ENCODE measurements at regions not wholly inside any gene's neighbourhood (a gene's known extent, or its start where the extent isn't known, plus 50 kb on each side); places are given as distances from the start of the nearest gene placed in this dataset.
"Not testable (repeated sequence)": the region's sequence is repeated elsewhere in the genome, so short reads cannot be mapped to it uniquely, and the experiment has no call there.

DNA sequence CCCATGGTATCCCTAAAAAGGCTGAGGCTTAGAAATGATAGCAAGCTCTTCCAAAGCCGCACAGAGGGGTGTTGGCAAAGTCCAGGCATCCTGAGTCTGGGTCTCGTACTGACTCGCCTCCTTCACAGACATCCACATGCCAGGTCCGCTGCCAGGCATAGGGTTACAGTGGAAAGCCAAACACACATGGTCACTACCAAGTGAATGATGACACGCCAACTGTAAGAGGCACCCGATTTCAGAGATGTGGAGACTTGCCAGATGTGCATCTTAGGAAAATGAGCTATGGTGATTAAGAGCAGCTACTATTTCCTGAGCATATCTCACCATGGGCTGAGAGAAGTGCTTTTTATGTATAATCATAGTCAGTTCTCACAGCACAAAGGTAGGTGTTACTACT, 314.9 kb downstream of the MIAT start:
- no peak overlapping the region for H3K4me3 ChIP-seq (ENCODE audit: low read depth, low read length)
- no peaks in the 10 kb centered on the region for H3K9me3 ChIP-seq (ENCODE audit: severe bottlenecking)
- no peaks in the 10 kb centered on the region for H3K36me3 ChIP-seq
- DNase-seq, result no peak
- H3K27ac ChIP-seq, result no peak overlapping the region
- H3K27me3 ChIP-seq (ENCODE audit: insufficient read depth, low read depth, severe bottlenecking), result no peaks in the 10 kb centered on the region
- TF ChIP-seq, protein P1, sequence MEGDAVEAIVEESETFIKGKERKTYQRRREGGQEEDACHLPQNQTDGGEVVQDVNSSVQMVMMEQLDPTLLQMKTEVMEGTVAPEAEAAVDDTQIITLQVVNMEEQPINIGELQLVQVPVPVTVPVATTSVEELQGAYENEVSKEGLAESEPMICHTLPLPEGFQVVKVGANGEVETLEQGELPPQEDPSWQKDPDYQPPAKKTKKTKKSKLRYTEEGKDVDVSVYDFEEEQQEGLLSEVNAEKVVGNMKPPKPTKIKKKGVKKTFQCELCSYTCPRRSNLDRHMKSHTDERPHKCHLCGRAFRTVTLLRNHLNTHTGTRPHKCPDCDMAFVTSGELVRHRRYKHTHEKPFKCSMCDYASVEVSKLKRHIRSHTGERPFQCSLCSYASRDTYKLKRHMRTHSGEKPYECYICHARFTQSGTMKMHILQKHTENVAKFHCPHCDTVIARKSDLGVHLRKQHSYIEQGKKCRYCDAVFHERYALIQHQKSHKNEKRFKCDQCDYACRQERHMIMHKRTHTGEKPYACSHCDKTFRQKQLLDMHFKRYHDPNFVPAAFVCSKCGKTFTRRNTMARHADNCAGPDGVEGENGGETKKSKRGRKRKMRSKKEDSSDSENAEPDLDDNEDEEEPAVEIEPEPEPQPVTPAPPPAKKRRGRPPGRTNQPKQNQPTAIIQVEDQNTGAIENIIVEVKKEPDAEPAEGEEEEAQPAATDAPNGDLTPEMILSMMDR (IDR thresholded peaks at IDR 0.05; ENCODE audit: low read depth, low read length), result no peak

DNA sequence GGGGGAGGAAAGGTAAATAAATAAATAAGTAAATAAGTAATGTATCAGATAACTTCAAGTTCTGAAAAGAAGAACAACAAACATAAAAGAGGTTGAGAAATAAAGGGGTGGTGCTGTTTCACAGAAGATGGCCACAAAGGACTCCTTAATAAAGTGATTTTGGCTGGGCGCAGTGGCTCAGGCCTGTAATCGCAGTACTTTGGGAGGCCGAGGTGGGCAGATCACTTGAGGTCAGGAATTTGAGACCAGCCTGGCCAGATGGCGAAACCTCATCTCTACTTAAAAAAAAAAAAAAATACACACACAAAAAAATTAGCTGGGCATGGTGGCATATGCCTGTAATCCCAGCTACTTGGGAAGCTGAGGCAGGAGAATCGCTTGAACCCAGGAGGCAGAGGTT, 315.5 kb downstream of the MIAT start:
- H3K4me3 ChIP-seq (ENCODE audit: low read depth, low read length); H3K27ac ChIP-seq; H3K9me3 ChIP-seq (ENCODE audit: severe bottlenecking); H3K36me3 ChIP-seq; H3K27me3 ChIP-seq (ENCODE audit: insufficient read depth, low read depth, severe bottlenecking): not testable (repeated sequence)
- peak; percentile 50 for DNase-seq

DNA sequence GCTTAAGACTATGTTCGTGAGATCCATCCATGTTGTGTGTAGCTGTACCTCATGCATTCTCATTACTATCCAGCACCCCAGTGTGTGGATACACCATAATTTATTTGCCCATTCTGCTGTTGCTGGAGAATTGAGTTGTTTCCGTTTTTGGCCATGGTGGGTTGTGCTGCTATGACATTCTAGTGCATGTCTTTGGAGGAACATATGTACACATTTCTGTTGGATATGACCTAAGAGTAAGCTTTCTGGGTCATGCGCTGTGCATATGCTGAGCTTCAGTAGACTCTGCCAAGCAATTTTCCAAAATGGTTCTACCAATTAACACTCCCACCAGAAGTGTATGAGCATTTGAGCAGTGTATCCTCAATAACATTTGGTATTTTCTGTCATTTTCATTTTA, 316.6 kb downstream of the MIAT start:
- H3K4me3 ChIP-seq (ENCODE audit: low read depth, low read length), result no peak overlapping the region
- no peaks in the 10 kb centered on the region for H3K27me3 ChIP-seq (ENCODE audit: insufficient read depth, low read depth, severe bottlenecking)
- H3K9me3 ChIP-seq (ENCODE audit: severe bottlenecking), result no peaks in the 10 kb centered on the region
- DNase-seq, result no peak
- no peaks in the 10 kb centered on the region for H3K36me3 ChIP-seq
- H3K27ac ChIP-seq, result no peak overlapping the region
- TF ChIP-seq, protein P1 (IDR thresholded peaks at IDR 0.05; ENCODE audit: low read depth, low read length), result no peak

DNA sequence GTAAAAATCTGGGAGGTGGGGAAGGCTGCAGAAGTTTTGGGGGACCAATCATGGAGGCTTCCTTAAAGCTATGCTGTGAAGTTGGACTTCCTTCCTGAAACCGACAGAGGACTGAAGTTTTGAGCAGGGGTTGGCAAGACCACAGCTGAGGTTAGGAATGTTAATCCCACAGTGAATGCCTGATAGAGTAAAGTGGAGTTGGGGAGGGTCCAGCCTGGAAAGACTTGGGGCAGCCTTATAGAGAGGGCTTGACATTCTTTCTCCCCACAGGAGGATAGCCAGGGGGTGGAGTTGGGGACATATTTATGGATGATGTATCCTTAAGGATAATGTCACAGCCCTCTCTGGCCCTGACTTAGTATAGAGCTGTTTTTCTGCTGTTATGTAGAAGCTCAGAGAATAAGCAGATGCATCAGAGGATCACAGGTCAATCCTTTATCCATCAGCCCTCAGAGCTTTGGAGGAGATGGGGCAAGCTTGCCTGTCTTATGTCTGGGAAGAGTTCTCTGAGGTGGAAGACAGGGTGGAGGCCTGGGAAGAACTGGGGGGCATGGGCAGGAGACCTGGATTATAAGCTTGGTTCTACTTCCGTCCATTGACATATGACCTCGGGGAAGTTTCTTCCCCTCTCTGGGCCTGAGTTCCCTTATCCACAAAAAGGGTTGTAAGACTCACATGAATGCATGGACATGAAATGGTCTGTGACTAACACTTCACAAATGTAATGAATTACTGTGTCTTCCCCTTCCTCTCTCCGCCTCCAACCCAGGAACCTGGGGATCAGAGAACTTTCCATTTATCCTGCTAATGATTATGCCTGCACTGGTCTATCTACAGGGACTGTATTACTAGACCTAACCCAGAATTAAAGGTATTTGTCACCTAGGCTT, 317.8 kb downstream of the MIAT start:
- Histone ChIP-seq H3K9me3 (ENCODE audit: severe bottlenecking) (no peaks in the 10 kb centered on the region), H3K27ac (no peak overlapping the region), H3K36me3 (no peaks in the 10 kb centered on the region), H3K4me3 (ENCODE audit: low read depth, low read length) (no peak overlapping the region), H3K27me3 (ENCODE audit: insufficient read depth, low read depth, severe bottlenecking) (no peaks in the 10 kb centered on the region)
- DNase-seq, result no peak
- TF ChIP-seq, protein P1 (IDR thresholded peaks at IDR 0.05; ENCODE audit: low read depth, low read length), result no peak

DNA sequence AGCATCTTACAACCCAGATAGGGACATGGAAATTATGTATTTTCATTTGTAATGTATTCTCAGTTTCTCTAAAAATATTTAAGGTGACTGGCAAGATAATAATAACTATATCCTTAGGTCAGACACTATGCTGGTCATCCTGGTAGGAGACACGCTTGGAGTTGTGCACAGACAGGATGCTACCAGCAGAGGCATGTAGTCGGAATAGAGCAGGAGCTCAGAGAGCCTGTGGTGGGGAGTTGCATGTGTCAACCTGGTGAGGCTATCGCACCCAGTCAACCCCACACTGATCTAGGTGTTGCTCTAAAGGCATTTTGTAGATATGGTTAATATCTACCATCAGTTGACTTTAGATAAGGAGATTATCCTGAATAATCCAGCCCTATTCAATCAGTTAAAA, 318.5 kb downstream of the MIAT start:
- H3K27ac ChIP-seq, result no peak overlapping the region
- DNase-seq, result peak; percentile 66
- no peaks in the 10 kb centered on the region for H3K9me3 ChIP-seq (ENCODE audit: severe bottlenecking)
- H3K36me3 ChIP-seq, result no peaks in the 10 kb centered on the region
- H3K4me3 ChIP-seq (ENCODE audit: low read depth, low read length), result no peak overlapping the region
- H3K27me3 ChIP-seq (ENCODE audit: insufficient read depth, low read depth, severe bottlenecking), result no peaks in the 10 kb centered on the region
- TF ChIP-seq, protein P1 (IDR thresholded peaks at IDR 0.05; ENCODE audit: low read depth, low read length), result peak; percentile 58

DNA sequence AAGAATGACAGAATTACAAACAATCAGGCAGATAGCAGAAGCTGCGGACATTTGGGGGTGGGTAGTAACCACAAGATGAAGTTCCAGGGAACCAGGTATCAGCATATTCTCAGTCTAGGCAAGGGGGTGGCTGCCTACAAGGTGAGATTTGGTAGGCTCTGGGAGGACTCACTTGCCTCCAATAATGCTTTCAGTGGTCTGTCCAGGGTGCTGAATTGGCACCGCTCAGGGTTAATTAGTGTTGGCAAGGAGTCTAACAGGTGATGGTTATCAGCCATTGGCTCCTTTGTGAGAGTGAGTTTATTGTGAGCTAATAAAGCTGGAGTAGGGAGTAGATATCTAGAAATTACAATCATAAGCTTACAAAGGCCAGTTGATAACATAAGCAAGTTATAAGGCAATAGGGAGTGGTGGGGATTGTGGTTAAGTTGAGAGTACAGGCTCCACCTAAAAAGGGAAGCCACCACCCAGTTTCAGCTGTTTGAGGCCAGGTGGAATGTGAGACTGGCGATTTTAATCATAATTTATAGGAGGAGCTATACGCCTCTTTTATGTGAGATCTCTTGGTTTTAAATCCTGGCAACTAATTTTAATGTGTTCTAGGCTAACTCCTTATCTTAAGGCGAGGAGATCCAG, 320.5 kb downstream of the MIAT start:
- no peaks in the 10 kb centered on the region for H3K9me3 ChIP-seq (ENCODE audit: severe bottlenecking)
- H3K27me3 ChIP-seq (ENCODE audit: insufficient read depth, low read depth, severe bottlenecking), result no peaks in the 10 kb centered on the region
- H3K36me3 ChIP-seq, result no peaks in the 10 kb centered on the region
- no peak overlapping the region for H3K4me3 ChIP-seq (ENCODE audit: low read depth, low read length)
- TF ChIP-seq, protein P1 (IDR thresholded peaks at IDR 0.05; ENCODE audit: low read depth, low read length), result no peak
- DNase-seq, result no peak
- no peak overlapping the region for H3K27ac ChIP-seq
